B cell (primary cell): ENCODE measurements at regions not wholly inside any gene's neighbourhood (a gene's known extent, or its start where the extent isn't known, plus 50 kb on each side); places are given as distances from the start of the nearest gene placed in this dataset.

Experiments used
- ATAC-seq: fragments of 200-7000 bp; cut with Tn5 transposase; one replicate; pipeline ENCODE4 v1.10.0; 2021; ENCODE audit warnings: low read depth, mild to moderate bottlenecking, moderate number of reproducible peaks, moderate library complexity
- CTCF ChIA-PET: fragments of 350-600 bp; sonication (Branson Sonifier 250); formaldehyde crosslinking; loops from one replicate; lab custom pipeline; 2021; ENCODE audit warnings: antibody characterized with exemption, inconsistent platforms; lab: Charles Lee
- POLR2A ChIA-PET: fragments of 350-600 bp; sonication (Branson Sonifier 250); formaldehyde crosslinking; loops from one replicate; lab custom pipeline; 2021; ENCODE audit warnings: antibody characterized with exemption; lab: Charles Lee
- DNase-seq: peaks from one replicate; pipeline ENCODE4 v3.0.0; 2013
- H2AFZ ChIP-seq: 2 replicates; pipeline ENCODE4 v1.6.1; 2012; ENCODE audit warnings: mild to moderate bottlenecking, low read depth, low read length; ENCODE audit not compliant: insufficient read depth, poor library complexity, severe bottlenecking
- H3K27ac ChIP-seq, 2 donors: 1 replicate in 1 of 2; 2 replicates in 1 of 2; pipeline ENCODE4 v1.5.1; 2012 to 2013; ENCODE audit warnings: low read length in 2 of 2, mild to moderate bottlenecking in 2 of 2, moderate library complexity in 1 of 2
- H3K27me3 ChIP-seq, 4 experiments: fragments of 200-600 bp in 1 of 4; sonication (generic) in 1 of 4; replicated peaks in 1 of 4; 1 replicate in 2 of 4; 2 replicates in 2 of 4; pipeline versions ENCODE4 v1.6.1 to v1.7.0; 2013 to 2016; ENCODE audit warnings: low read length in 3 of 4, mild to moderate bottlenecking in 2 of 4, mixed read lengths in 1 of 4, moderate library complexity in 1 of 4; ENCODE audit not compliant: insufficient read depth in 4 of 4, control insufficient read depth in 3 of 4; ENCODE audit errors: control extremely low read depth in 1 of 4
- H3K36me3 ChIP-seq, 2 experiments: replicated peaks in 1 of 2; 1 replicate in 1 of 2; 2 replicates in 1 of 2; pipeline versions ENCODE4 v1.6.1 to v1.7.1; 2013; ENCODE audit warnings: low read length in 1 of 2; ENCODE audit not compliant: insufficient read depth in 2 of 2, control insufficient read depth in 1 of 2; ENCODE audit errors: control extremely low read depth in 1 of 2, extremely low read depth in 1 of 2
- H3K4me1 ChIP-seq, 2 donors: fragments of 200-600 bp in 1 of 2; sonication (generic) in 1 of 2; 1 replicate in 1 of 2; 2 replicates in 1 of 2; pipeline versions ENCODE4 v1.5.1 to v1.6.1; 2013 to 2017; ENCODE audit warnings: low read length in 2 of 2; ENCODE audit not compliant: control insufficient read depth in 2 of 2, insufficient read depth in 2 of 2
- H3K4me2 ChIP-seq: replicated peaks from 2 replicates; pipeline ENCODE3; 2012; ENCODE audit warnings: mild to moderate bottlenecking, low read depth, low read length; ENCODE audit not compliant: poor library complexity, severe bottlenecking
- H3K4me3 ChIP-seq, 5 experiments: fragments of 200-600 bp in 1 of 5; sonication (generic) in 1 of 5; 1 replicate in 3 of 5; 2 replicates in 2 of 5; pipeline versions ENCODE4 v1.5.1 to v1.7.0; 2011 to 2016; ENCODE audit warnings: low read length in 4 of 5, mild to moderate bottlenecking in 4 of 5, low read depth in 2 of 5, control low read depth in 1 of 5, moderate library complexity in 1 of 5; ENCODE audit not compliant: insufficient read depth in 1 of 5; ENCODE audit errors: control extremely low read depth in 1 of 5, extremely low read depth in 1 of 5
- H3K79me2 ChIP-seq: fragments of 200-600 bp; sonication (generic); one replicate; pipeline ENCODE4 v1.6.0; 2016; ENCODE audit warnings: low read length; ENCODE audit not compliant: control insufficient read depth, insufficient read depth
- H3K9ac ChIP-seq: fragments of 200-600 bp; sonication (generic); 2 replicates; pipeline ENCODE4 v1.6.1; 2017; ENCODE audit warnings: mild to moderate bottlenecking, low read length, moderate library complexity
- H3K9me3 ChIP-seq, 3 donors: one replicate each; pipeline versions ENCODE4 v1.6.1 to v1.7.1; 2013; ENCODE audit warnings: low read length in 2 of 3; ENCODE audit not compliant: control insufficient read depth in 2 of 3, insufficient read depth in 1 of 3; ENCODE audit errors: control extremely low read depth in 1 of 3
- H4K20me1 ChIP-seq: 2 replicates; pipeline ENCODE4 v1.6.0; 2012; ENCODE audit warnings: mild to moderate bottlenecking, low read length; ENCODE audit not compliant: insufficient read depth, control insufficient read depth, poor library complexity, severe bottlenecking
- H3K27ac Mint-ChIP-seq: one replicate; pipeline ENCODE4 v1.8.0; 2021; ENCODE audit warnings: mixed read lengths
- H3K27me3 Mint-ChIP-seq: one replicate; pipeline ENCODE4 v1.8.0; 2021; ENCODE audit warnings: mixed read lengths
- H3K4me1 Mint-ChIP-seq: one replicate; pipeline ENCODE4 v1.8.0; 2021; ENCODE audit warnings: mixed read lengths
- H3K4me3 Mint-ChIP-seq: one replicate; pipeline ENCODE4 v1.8.0; 2021; ENCODE audit warnings: mixed read lengths
- H3K9me3 Mint-ChIP-seq: one replicate; pipeline ENCODE4 v1.8.0; 2022; ENCODE audit warnings: mixed read lengths; ENCODE audit not compliant: insufficient read depth
- EZH2 ChIP-seq: IDR thresholded peaks from 2 replicates; pipeline ENCODE4 v1.6.1; 2012; ENCODE audit warnings: borderline replicate concordance, low read depth, mild to moderate bottlenecking, moderate library complexity, low read length; ENCODE audit not compliant: insufficient read depth, poor library complexity, severe bottlenecking
- WGBS: methylation state at CpG from one replicate; pipeline ENCODE4 v1.1.5; 2013; ENCODE audit warnings: missing lambda C conversion rate; ENCODE audit not compliant: insufficient coverage; 5-methylcytosine and 5-hydroxymethylcytosine counted together
- intact Hi-C: fragments of 100-400 bp; cut with micrococcal nuclease; formaldehyde crosslinking; loops from one replicate; pipeline ENCODE4 v1.10.0; 2022
- TF ChIP-seq, protein P1 (sequence below): fragments of 200-600 bp; IDR thresholded peaks from one replicate; pipeline ENCODE4 v1.8.0; 2022; ENCODE audit warnings: antibody characterized with exemption, mild to moderate bottlenecking

DNA sequence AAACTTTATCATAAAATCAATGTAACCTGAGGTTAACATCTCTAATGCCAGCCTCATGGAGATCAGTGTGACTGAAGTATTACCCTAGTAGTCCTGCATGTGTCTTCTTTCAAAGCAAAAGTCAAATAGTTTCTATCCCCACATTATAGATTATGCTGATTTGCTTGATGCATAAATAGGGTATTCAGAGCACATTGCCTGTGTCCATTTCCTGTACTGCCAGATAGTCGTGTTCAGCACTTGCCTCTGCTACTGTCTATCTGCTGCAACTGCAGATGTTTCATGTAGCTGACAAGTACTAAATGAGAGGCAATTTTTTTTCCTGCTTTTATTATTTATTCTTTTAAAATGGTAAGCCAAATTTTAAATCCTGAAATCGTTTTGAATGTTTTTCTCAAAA is 348.7 kb downstream of the CHRM3 start:
- Histone ChIP-seq H3K9ac (no peak overlapping the region), H3K36me3 (no peaks in the 10 kb centered on the region), H4K20me1 (no peaks in the 10 kb centered on the region), H3K27me3 (no peaks in the 10 kb centered on the region), H3K9me3 (no peaks in the 10 kb centered on the region), H3K4me1 (no peaks in the 10 kb centered on the region), H2AFZ (no peak overlapping the region), H3K27ac (no peak overlapping the region), H3K79me2 (no peaks in the 10 kb centered on the region), H3K4me2 (no peak overlapping the region), H3K4me3 (no peak overlapping the region)
- TF ChIP-seq, protein P1, sequence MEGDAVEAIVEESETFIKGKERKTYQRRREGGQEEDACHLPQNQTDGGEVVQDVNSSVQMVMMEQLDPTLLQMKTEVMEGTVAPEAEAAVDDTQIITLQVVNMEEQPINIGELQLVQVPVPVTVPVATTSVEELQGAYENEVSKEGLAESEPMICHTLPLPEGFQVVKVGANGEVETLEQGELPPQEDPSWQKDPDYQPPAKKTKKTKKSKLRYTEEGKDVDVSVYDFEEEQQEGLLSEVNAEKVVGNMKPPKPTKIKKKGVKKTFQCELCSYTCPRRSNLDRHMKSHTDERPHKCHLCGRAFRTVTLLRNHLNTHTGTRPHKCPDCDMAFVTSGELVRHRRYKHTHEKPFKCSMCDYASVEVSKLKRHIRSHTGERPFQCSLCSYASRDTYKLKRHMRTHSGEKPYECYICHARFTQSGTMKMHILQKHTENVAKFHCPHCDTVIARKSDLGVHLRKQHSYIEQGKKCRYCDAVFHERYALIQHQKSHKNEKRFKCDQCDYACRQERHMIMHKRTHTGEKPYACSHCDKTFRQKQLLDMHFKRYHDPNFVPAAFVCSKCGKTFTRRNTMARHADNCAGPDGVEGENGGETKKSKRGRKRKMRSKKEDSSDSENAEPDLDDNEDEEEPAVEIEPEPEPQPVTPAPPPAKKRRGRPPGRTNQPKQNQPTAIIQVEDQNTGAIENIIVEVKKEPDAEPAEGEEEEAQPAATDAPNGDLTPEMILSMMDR: no peak
- TF ChIP-seq EZH2: no peak
- ChIA-PET POLR2A (no interaction called here), CTCF (no interaction called here)
- Mint-ChIP-seq H3K4me1 (no peaks in the 10 kb centered on the region), H3K27ac (no peak overlapping the region), H3K27me3 (no peaks in the 10 kb centered on the region), H3K4me3 (no peak overlapping the region), H3K9me3 (peaks cover 6% of the 10 kb centered on the region)
- DNase-seq: no peak
- no peak for ATAC-seq
- intact Hi-C loops: no loop called here
- WGBS: 20% methylated on average over 1 of the region's 2 CpGs

DNA sequence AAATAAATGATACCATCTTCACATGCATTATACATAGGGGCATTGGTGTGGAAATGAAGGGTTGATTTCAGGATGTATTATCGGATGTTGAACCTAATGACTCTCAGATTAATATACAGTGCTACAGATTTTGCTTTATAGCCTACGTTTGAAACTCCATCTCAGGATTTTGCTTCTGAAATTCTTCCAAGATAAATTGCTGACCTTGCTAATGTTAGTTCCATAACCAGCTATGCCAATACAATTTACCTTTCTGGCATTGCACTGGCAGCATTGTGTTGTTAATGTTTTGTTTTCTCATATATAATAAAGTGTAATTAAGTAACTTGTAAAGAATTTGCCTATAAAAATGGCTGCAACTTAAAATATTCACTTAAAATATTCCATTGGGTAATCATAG is 350.1 kb downstream of the CHRM3 start:
- H3K27me3 Mint-ChIP-seq: no peaks in the 10 kb centered on the region
- DNase-seq (no peak), ATAC-seq (no peak)
- TF ChIP-seq, protein P1: no peak
- no peak for TF ChIP-seq EZH2
- H3K9ac ChIP-seq: no peak overlapping the region
- H3K4me3 Mint-ChIP-seq: no peak overlapping the region
- WGBS: 100% methylated on average over 1 of the region's 2 CpGs
- H4K20me1 ChIP-seq: no peaks in the 10 kb centered on the region
- no peaks in the 10 kb centered on the region for H3K4me1 Mint-ChIP-seq
- no peaks in the 10 kb centered on the region for H3K9me3 ChIP-seq
- H3K4me1 ChIP-seq: no peaks in the 10 kb centered on the region
- H3K36me3 ChIP-seq: no peaks in the 10 kb centered on the region
- H3K79me2 ChIP-seq: no peaks in the 10 kb centered on the region
- ChIA-PET POLR2A (no interaction called here), CTCF (no interaction called here)
- no peak overlapping the region for H3K27ac Mint-ChIP-seq
- intact Hi-C loops: no loop called here
- H3K27ac ChIP-seq: no peak overlapping the region
- no peak overlapping the region for H3K4me3 ChIP-seq
- no peak overlapping the region for H3K4me2 ChIP-seq
- peaks cover 6% of the 10 kb centered on the region for H3K9me3 Mint-ChIP-seq
- no peaks in the 10 kb centered on the region for H3K27me3 ChIP-seq
- no peak overlapping the region for H2AFZ ChIP-seq
